ENCODE measurements at regions not wholly inside any gene's neighbourhood (a gene's known extent, or its start where the extent isn't known, plus 50 kb on each side); places are given as distances from the start of the nearest gene placed in this dataset.

GRCh38 chr2:187847245-187848208 is 293.3 kb upstream of the TFPI start:
- no peak for DNase-seq (ENCODE audit: low spot score)

DNA sequence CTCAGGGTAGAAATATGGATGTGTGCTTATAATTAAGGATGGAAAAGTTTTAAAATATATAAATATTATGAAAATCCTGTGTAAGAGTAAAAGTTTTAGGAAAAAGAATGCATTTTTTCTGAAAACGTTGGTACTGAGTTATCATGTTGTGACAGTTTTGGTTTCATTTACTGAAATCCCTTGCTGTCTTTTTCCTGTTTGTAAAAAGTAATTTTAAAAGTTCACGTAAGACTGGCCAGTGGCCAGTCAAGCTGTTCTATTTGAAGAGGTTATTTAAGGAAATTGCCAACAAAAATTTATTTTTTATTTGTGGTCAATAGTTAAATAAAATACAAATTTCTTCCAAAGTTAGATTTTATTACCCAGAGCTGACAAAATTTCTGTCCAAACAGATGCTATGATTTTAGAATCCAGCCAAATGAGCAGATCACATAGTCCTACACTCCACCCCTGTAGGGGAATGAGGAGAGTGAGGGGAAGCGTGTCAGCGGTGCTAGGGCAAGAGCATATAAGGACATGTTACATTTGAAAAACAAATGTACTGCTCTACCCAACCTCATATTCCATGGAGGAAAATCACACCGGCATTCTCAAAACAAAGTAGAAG is 297.8 kb upstream of the TFPI start:
- no peak for DNase-seq (ENCODE audit: low spot score)
- H3K27me3 ChIP-seq (replicated peaks; ENCODE audit: insufficient read depth) = no peaks in the 10 kb centered on the region
- H3K36me3 ChIP-seq = no peaks in the 10 kb centered on the region
- no peaks in the 10 kb centered on the region for H3K9me3 ChIP-seq
- no peak overlapping the region for H3K27ac ChIP-seq
- intact Hi-C loops (cut with DNase I) = no loop called here
- H3K4me1 ChIP-seq (replicated peaks) = no peaks in the 10 kb centered on the region
- H3K4me3 ChIP-seq = no peak overlapping the region
- 49% methylated on average over 5 of the region's 5 CpGs for WGBS
- TF ChIP-seq POLR2AphosphoS5 (IDR thresholded peaks at IDR 0.05) (no peak), POLR2A (IDR thresholded peaks at IDR 0.05) (no peak), CTCF (IDR thresholded peaks at IDR 0.05) (no peak)

More at GRCh38 chr2:187847245-187848208, 293.3 kb upstream of the TFPI start:
- intact Hi-C loops (cut with DNase I) = loop anchor here (10.0 kb wide), 2 partner anchors 263 to 353 kb away; no protein-coding TSS in a partner anchor
- Histone ChIP-seq H3K9me3 (no peaks in the 10 kb centered on the region), H3K27me3 (replicated peaks; ENCODE audit: insufficient read depth) (no peaks in the 10 kb centered on the region), H3K36me3 (no peaks in the 10 kb centered on the region), H3K4me1 (replicated peaks) (no peaks in the 10 kb centered on the region), H3K27ac (no peak overlapping the region), H3K4me3 (no peak overlapping the region)
- 68% methylated on average over 1 of the region's 1 CpG for WGBS
- no peak for TF ChIP-seq CTCF (IDR thresholded peaks at IDR 0.05)
- TF ChIP-seq POLR2A (IDR thresholded peaks at IDR 0.05) = no peak
- no peak for TF ChIP-seq POLR2AphosphoS5 (IDR thresholded peaks at IDR 0.05)

- Histone ChIP-seq H3K9me3 (no peaks in the 10 kb centered on the region), H3K4me3 (no peak overlapping the region), H3K27ac (no peak overlapping the region), H3K36me3 (no peaks in the 10 kb centered on the region), H3K27me3 (replicated peaks; ENCODE audit: insufficient read depth) (no peaks in the 10 kb centered on the region), H3K4me1 (replicated peaks) (no peaks in the 10 kb centered on the region)
- peak; percentile 48 for TF ChIP-seq POLR2AphosphoS5 (IDR thresholded peaks at IDR 0.05)
- TF ChIP-seq CTCF (IDR thresholded peaks at IDR 0.05) = no peak
- 14% methylated on average over 1 of the region's 1 CpG for whole genome bisulfite sequencing
- intact Hi-C loops (cut with DNase I) = no loop called here
- no peak for DNase-seq (ENCODE audit: low spot score)
Measured at GRCh38 chr2:187853381-187853791, 299.2 kb upstream of the TFPI start.

DNA sequence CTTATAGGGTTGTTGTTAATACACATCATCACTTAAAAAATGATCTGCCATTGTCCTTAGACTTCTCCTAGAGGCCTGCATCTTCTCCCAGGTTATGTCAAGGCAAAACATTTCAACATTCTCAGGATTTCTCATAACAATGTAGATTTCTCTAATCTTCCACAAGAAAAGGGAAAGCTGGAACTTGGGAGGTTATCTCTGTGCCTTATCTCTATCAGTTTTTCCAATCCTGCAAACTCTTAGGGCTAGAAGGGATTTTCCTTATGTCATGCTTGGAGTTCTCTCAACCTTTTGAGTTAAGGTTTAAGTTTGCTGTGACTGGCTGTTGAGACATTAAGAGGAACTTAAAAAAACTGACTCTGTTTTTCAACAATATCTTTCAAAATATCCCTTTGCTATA is 300.6 kb upstream of the TFPI start:
- Histone ChIP-seq H3K27ac (no peak overlapping the region), H3K4me3 (no peak overlapping the region), H3K36me3 (no peaks in the 10 kb centered on the region), H3K9me3 (no peaks in the 10 kb centered on the region), H3K27me3 (replicated peaks; ENCODE audit: insufficient read depth) (no peaks in the 10 kb centered on the region), H3K4me1 (replicated peaks) (no peaks in the 10 kb centered on the region)
- DNase-seq (ENCODE audit: low spot score) = no peak
- TF ChIP-seq CTCF (IDR thresholded peaks at IDR 0.05) (no peak), POLR2A (IDR thresholded peaks at IDR 0.05) (no peak), POLR2AphosphoS5 (IDR thresholded peaks at IDR 0.05) (no peak)
- intact Hi-C loops (cut with DNase I) = no loop called here
